Uterus (tissue), 2 donors: ENCODE measurements at regions not wholly inside any gene's neighbourhood (a gene's known extent, or its start where the extent isn't known, plus 50 kb on each side); places are given as distances from the start of the nearest gene placed in this dataset.

Source experiments
- POLR2A ChIP-seq, 2 donors: fragments of 450-650 bp; IDR thresholded peaks; one replicate each; pipeline ENCODE4 v1.6.1; 2016; ENCODE audit warnings: antibody characterized with exemption in 2 of 2, mild to moderate bottlenecking in 1 of 2, moderate library complexity in 1 of 2
- TF ChIP-seq, protein P1 (sequence below), 4 experiments: fragments of 200-600 bp in 2 of 4; fragments of 450-650 bp in 2 of 4; sonication (generic) in 2 of 4; IDR thresholded peaks; one replicate each; pipeline ENCODE4 v1.5.1; 2016 to 2019; ENCODE audit warnings: antibody characterized with exemption in 4 of 4, mild to moderate bottlenecking in 2 of 4, moderate library complexity in 1 of 4

- TF ChIP-seq, protein P1, sequence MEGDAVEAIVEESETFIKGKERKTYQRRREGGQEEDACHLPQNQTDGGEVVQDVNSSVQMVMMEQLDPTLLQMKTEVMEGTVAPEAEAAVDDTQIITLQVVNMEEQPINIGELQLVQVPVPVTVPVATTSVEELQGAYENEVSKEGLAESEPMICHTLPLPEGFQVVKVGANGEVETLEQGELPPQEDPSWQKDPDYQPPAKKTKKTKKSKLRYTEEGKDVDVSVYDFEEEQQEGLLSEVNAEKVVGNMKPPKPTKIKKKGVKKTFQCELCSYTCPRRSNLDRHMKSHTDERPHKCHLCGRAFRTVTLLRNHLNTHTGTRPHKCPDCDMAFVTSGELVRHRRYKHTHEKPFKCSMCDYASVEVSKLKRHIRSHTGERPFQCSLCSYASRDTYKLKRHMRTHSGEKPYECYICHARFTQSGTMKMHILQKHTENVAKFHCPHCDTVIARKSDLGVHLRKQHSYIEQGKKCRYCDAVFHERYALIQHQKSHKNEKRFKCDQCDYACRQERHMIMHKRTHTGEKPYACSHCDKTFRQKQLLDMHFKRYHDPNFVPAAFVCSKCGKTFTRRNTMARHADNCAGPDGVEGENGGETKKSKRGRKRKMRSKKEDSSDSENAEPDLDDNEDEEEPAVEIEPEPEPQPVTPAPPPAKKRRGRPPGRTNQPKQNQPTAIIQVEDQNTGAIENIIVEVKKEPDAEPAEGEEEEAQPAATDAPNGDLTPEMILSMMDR (IDR thresholded peaks at IDR 0.05) = no peak
- TF ChIP-seq POLR2A (IDR thresholded peaks at IDR 0.05) = no peak
Measured at GRCh38 chr11:109000531-109000930, 335.7 kb downstream of the DDX10 start.
